ENCODE measurements at regions not wholly inside any gene's neighbourhood (a gene's known extent, or its start where the extent isn't known, plus 50 kb on each side); places are given as distances from the start of the nearest gene placed in this dataset.

GRCh38 chr14:82421286-82421685, 887.6 kb upstream of the SEL1L start (continued):
- no peak for TF ChIP-seq ERG (CRISPR knock-in tag; IDR thresholded peaks at IDR 0.05)
- no peak for TF ChIP-seq ZNF532 (CRISPR knock-in tag; IDR thresholded peaks at IDR 0.05; ENCODE audit: borderline replicate concordance)

GRCh38 chr14:82422230-82422629, 888.6 kb upstream of the SEL1L start:
- ChIA-PET POLR2A (interaction anchor here (0.6 kb wide), 1 partner anchor 1075 kb away, joined by 4 read pairs; no protein-coding TSS in a partner anchor), CTCF (no interaction called here)
- H3K27me3 Mint-ChIP-seq (ENCODE audit: low read depth): peaks cover 29% of the 10 kb centered on the region
- peaks cover 17% of the 10 kb centered on the region for H3K4me1 Mint-ChIP-seq
- H3K9me3 Mint-ChIP-seq: peaks cover 28% of the 10 kb centered on the region
- TF ChIP-seq NFE2L1 (CRISPR knock-in tag; IDR thresholded peaks at IDR 0.05) (no peak), KAT7 (CRISPR knock-in tag; IDR thresholded peaks at IDR 0.05; ENCODE audit: borderline replicate concordance) (no peak), ZNF121 (CRISPR knock-in tag; IDR thresholded peaks at IDR 0.05) (no peak), ESRRA (CRISPR knock-in tag; IDR thresholded peaks at IDR 0.05; ENCODE audit: borderline replicate concordance) (no peak), ATF1 (CRISPR knock-in tag; IDR thresholded peaks at IDR 0.05) (no peak), GTF2I (CRISPR knock-in tag; conservative IDR thresholded peaks at IDR 0.05) (no peak), ATF3 (CRISPR knock-in tag; conservative IDR thresholded peaks at IDR 0.05) (no peak), SMAD3 (CRISPR knock-in tag; IDR thresholded peaks at IDR 0.05; ENCODE audit: borderline replicate concordance) (no peak), ZNF671 (CRISPR knock-in tag; IDR thresholded peaks at IDR 0.05) (no peak)
- peaks cover 9% of the 10 kb centered on the region for H3K36me3 Mint-ChIP-seq
- H3K27ac Mint-ChIP-seq: no peak overlapping the region; the same call in 1 of the 2 replicates
- H3K4me3 Mint-ChIP-seq: no peak overlapping the region
- ATAC-seq: no peak
- no peak for DNase-seq (ENCODE audit: low spot score)

GRCh38 chr14:82425261-82425660, 891.6 kb upstream of the SEL1L start:
- POLR2A ChIA-PET: interaction anchor here (0.7 kb wide), 1 partner anchor 307 kb away, joined by 3 read pairs; no protein-coding TSS in a partner anchor
- peaks cover 28% of the 10 kb centered on the region for H3K27me3 Mint-ChIP-seq (ENCODE audit: low read depth)
- CTCF ChIA-PET: no interaction called here
- peaks cover 9% of the 10 kb centered on the region; the same call in 1 of the 2 replicates for H3K36me3 Mint-ChIP-seq
- no peak for ATAC-seq
- peaks cover 31% of the 10 kb centered on the region for H3K9me3 Mint-ChIP-seq
- TF ChIP-seq ZSCAN18 (CRISPR knock-in tag; IDR thresholded peaks at IDR 0.05): no peak
- TF ChIP-seq SMAD3 (CRISPR knock-in tag; IDR thresholded peaks at IDR 0.05; ENCODE audit: borderline replicate concordance): no peak
- no peak for DNase-seq (ENCODE audit: low spot score)
- no peak overlapping the region for H3K4me3 Mint-ChIP-seq
- peaks cover 14% of the 10 kb centered on the region for H3K4me1 Mint-ChIP-seq
- H3K27ac Mint-ChIP-seq: no peak overlapping the region

- Mint-ChIP-seq H3K27ac (no peak overlapping the region), H3K36me3 (peaks cover 9% of the 10 kb centered on the region; the same call in 1 of the 2 replicates), H3K4me3 (no peak overlapping the region), H3K4me1 (peaks cover 32% of the 10 kb centered on the region), H3K27me3 (ENCODE audit: low read depth) (peaks cover 3% of the 10 kb centered on the region; the same call in 1 of the 2 replicates), H3K9me3 (peaks cover 29% of the 10 kb centered on the region)
- no peak for DNase-seq (ENCODE audit: low spot score)
- no peak for ATAC-seq
- CTCF ChIA-PET: no interaction called here
- POLR2A ChIA-PET: no interaction called here
- TF ChIP-seq TCF7 (CRISPR knock-in tag; IDR thresholded peaks at IDR 0.05; ENCODE audit: low read depth) (no peak), ZNF138 (CRISPR knock-in tag; conservative IDR thresholded peaks at IDR 0.05) (no peak), ZNF281 (CRISPR knock-in tag; IDR thresholded peaks at IDR 0.05) (no peak), FOXJ3 (CRISPR knock-in tag; IDR thresholded peaks at IDR 0.05; ENCODE audit: borderline replicate concordance) (no peak), NR1H2 (CRISPR knock-in tag; IDR thresholded peaks at IDR 0.05) (no peak), E2F5 (CRISPR knock-in tag; IDR thresholded peaks at IDR 0.05) (no peak), ATF1 (CRISPR knock-in tag; IDR thresholded peaks at IDR 0.05) (no peak), E2F1 (CRISPR knock-in tag; IDR thresholded peaks at IDR 0.05) (no peak)
Observed at GRCh38 chr14:82431031-82431430, 897.4 kb upstream of the SEL1L start.

Measured in WTC11 (cell line).